Ectodermal cell (in vitro differentiated cells): ENCODE measurements at regions not wholly inside any gene's neighbourhood (a gene's known extent, or its start where the extent isn't known, plus 50 kb on each side); places are given as distances from the start of the nearest gene placed in this dataset.

ENCODE experiments used
- H3K27ac ChIP-seq: 2 replicates; pipeline ENCODE4 v1.7.0; 2013; ENCODE audit warnings: mild to moderate bottlenecking, low read depth, low read length; ENCODE audit not compliant: insufficient read depth, poor library complexity, severe bottlenecking
- H3K27me3 ChIP-seq: 2 replicates; pipeline ENCODE4 v1.7.0; 2013; ENCODE audit warnings: mild to moderate bottlenecking, low read length; ENCODE audit not compliant: insufficient read depth, control insufficient read depth, poor library complexity, severe bottlenecking
- H3K36me3 ChIP-seq: one replicate; pipeline ENCODE4 v1.7.0; 2013; ENCODE audit warnings: low read length; ENCODE audit not compliant: control insufficient read depth, insufficient read depth
- H3K4me1 ChIP-seq: one replicate; pipeline ENCODE4 v1.7.0; 2013; ENCODE audit warnings: low read length; ENCODE audit not compliant: control insufficient read depth, insufficient read depth
- H3K4me3 ChIP-seq: 2 replicates; pipeline ENCODE4 v1.7.0; 2013; ENCODE audit warnings: low read depth, low read length, control low read depth; ENCODE audit not compliant: insufficient read depth
- H3K9me3 ChIP-seq: 2 replicates; pipeline ENCODE4 v1.7.0; 2013; ENCODE audit warnings: mild to moderate bottlenecking, low read length, moderate library complexity; ENCODE audit not compliant: control insufficient read depth
- WGBS, 2 experiments: methylation state at CpG; one replicate each; pipeline ENCODE4 v1.1.7; 2013; ENCODE audit warnings: missing lambda C conversion rate in 2 of 2; 5-methylcytosine and 5-hydroxymethylcytosine counted together

GRCh38 chr13:83547043-83547442 is 335.2 kb downstream of the SLITRK1 start:
- H3K4me3 ChIP-seq = no peak overlapping the region
- H3K27me3 ChIP-seq = no peaks in the 10 kb centered on the region
- H3K9me3 ChIP-seq = no peaks in the 10 kb centered on the region
- no peaks in the 10 kb centered on the region for H3K4me1 ChIP-seq
- 70 to 71% methylated on average over 1 of the region's 1 CpG for WGBS, 2 experiments
- no peaks in the 10 kb centered on the region for H3K36me3 ChIP-seq
- H3K27ac ChIP-seq = no peak overlapping the region

GRCh38 chr13:83546476-83546875 is 335.8 kb downstream of the SLITRK1 start:
- Histone ChIP-seq H3K9me3 (no peaks in the 10 kb centered on the region), H3K27ac (no peak overlapping the region), H3K4me3 (no peak overlapping the region), H3K36me3 (no peaks in the 10 kb centered on the region), H3K4me1 (no peaks in the 10 kb centered on the region), H3K27me3 (no peaks in the 10 kb centered on the region)
- 89 to 100% methylated on average over 2 of the region's 2 CpGs for WGBS, 2 experiments

GRCh38 chr13:83538636-83539035 is 343.6 kb downstream of the SLITRK1 start:
- 92 to 93% methylated on average over 2 of the region's 2 CpGs for WGBS, 2 experiments
- H3K4me1 ChIP-seq = no peaks in the 10 kb centered on the region
- H3K4me3 ChIP-seq = no peak overlapping the region
- no peak overlapping the region for H3K27ac ChIP-seq
- H3K27me3 ChIP-seq = no peaks in the 10 kb centered on the region
- no peaks in the 10 kb centered on the region for H3K9me3 ChIP-seq
- no peaks in the 10 kb centered on the region for H3K36me3 ChIP-seq

GRCh38 chr13:83536941-83537340 is 345.3 kb downstream of the SLITRK1 start:
- WGBS, 2 experiments = 100% methylated on average over 1 of the region's 2 CpGs; no CpG with 5 or more reads in 1 of the 2 experiments
- Histone ChIP-seq H3K4me3 (no peak overlapping the region), H3K9me3 (no peaks in the 10 kb centered on the region), H3K27me3 (no peaks in the 10 kb centered on the region), H3K36me3 (no peaks in the 10 kb centered on the region), H3K4me1 (no peaks in the 10 kb centered on the region), H3K27ac (no peak overlapping the region)

- H3K27me3 ChIP-seq = no peaks in the 10 kb centered on the region
- WGBS, 2 experiments = 100% methylated on average over 1 of the region's 1 CpG; no CpG with 5 or more reads in 1 of the 2 experiments
Measured at GRCh38 chr13:83536153-83536552, 346.1 kb downstream of the SLITRK1 start.

GRCh38 chr13:83532809-83533208 is 349.5 kb downstream of the SLITRK1 start:
- Histone ChIP-seq H3K36me3 (no peaks in the 10 kb centered on the region), H3K4me3 (no peak overlapping the region), H3K27me3 (no peaks in the 10 kb centered on the region), H3K4me1 (no peaks in the 10 kb centered on the region), H3K27ac (no peak overlapping the region), H3K9me3 (no peaks in the 10 kb centered on the region)
- WGBS, 2 experiments = 92 to 96% methylated on average over 12 of the region's 12 CpGs

More at GRCh38 chr13:83536153-83536552, 346.1 kb downstream of the SLITRK1 start:
- Histone ChIP-seq H3K9me3 (no peaks in the 10 kb centered on the region), H3K36me3 (no peaks in the 10 kb centered on the region), H3K4me3 (no peak overlapping the region), H3K27ac (no peak overlapping the region), H3K4me1 (no peaks in the 10 kb centered on the region)

- H3K4me1 ChIP-seq = no peaks in the 10 kb centered on the region
- no peaks in the 10 kb centered on the region for H3K9me3 ChIP-seq
- no peak overlapping the region for H3K4me3 ChIP-seq
- no peaks in the 10 kb centered on the region for H3K36me3 ChIP-seq
- 58 to 62% methylated on average over 1 of the region's 1 CpG for WGBS, 2 experiments
- H3K27ac ChIP-seq = no peak overlapping the region
- no peaks in the 10 kb centered on the region for H3K27me3 ChIP-seq
Measured at GRCh38 chr13:83531022-83531421, 351.3 kb downstream of the SLITRK1 start.

- H3K36me3 ChIP-seq = no peaks in the 10 kb centered on the region
- no peak overlapping the region for H3K4me3 ChIP-seq
- H3K9me3 ChIP-seq = no peaks in the 10 kb centered on the region
- no peaks in the 10 kb centered on the region for H3K27me3 ChIP-seq
- H3K4me1 ChIP-seq = no peaks in the 10 kb centered on the region
- H3K27ac ChIP-seq = no peak overlapping the region
- WGBS, 2 experiments = 96 to 97% methylated on average over 25 of the region's 25 CpGs
Measured at GRCh38 chr13:83516781-83517180, 365.5 kb downstream of the SLITRK1 start.

GRCh38 chr13:83515268-83516015 is 366.8 kb downstream of the SLITRK1 start:
- H3K36me3 ChIP-seq = no peaks in the 10 kb centered on the region
- 95 to 100% methylated on average over 1 of the region's 1 CpG for WGBS, 2 experiments
- H3K9me3 ChIP-seq = no peaks in the 10 kb centered on the region
- H3K4me3 ChIP-seq = no peak overlapping the region
- H3K4me1 ChIP-seq = no peaks in the 10 kb centered on the region
- no peaks in the 10 kb centered on the region for H3K27me3 ChIP-seq
- H3K27ac ChIP-seq = no peak overlapping the region

- 73 to 90% methylated on average over 1 of the region's 1 CpG for WGBS, 2 experiments
- H3K27ac ChIP-seq = no peak overlapping the region
- H3K27me3 ChIP-seq = no peaks in the 10 kb centered on the region
- H3K36me3 ChIP-seq = no peaks in the 10 kb centered on the region
- no peaks in the 10 kb centered on the region for H3K4me1 ChIP-seq
- no peak overlapping the region for H3K4me3 ChIP-seq
- H3K9me3 ChIP-seq = no peaks in the 10 kb centered on the region
Measured at GRCh38 chr13:83508771-83509301, 373.4 kb downstream of the SLITRK1 start.
